ENCODE measurements at regions not wholly inside any gene's neighbourhood (a gene's known extent, or its start where the extent isn't known, plus 50 kb on each side); places are given as distances from the start of the nearest gene placed in this dataset.

- DNase-seq (ENCODE audit: low spot score) = no peak
Observed at GRCh38 chr5:38752012-38752536, 93.7 kb upstream of the OSMR start.

GRCh38 chr5:38752622-38753021 lies 93.2 kb upstream of the OSMR start:
- no peak for DNase-seq (ENCODE audit: low spot score)

- no peak for DNase-seq (ENCODE audit: low spot score)
Observed at GRCh38 chr5:38753141-38753540, 92.7 kb upstream of the OSMR start.

GRCh38 chr5:38753776-38754175 lies 92.0 kb upstream of the OSMR start:
- DNase-seq (ENCODE audit: low spot score) = no peak

- DNase-seq (ENCODE audit: low spot score) = no peak
Observed at GRCh38 chr5:38755181-38755580, 90.6 kb upstream of the OSMR start.

GRCh38 chr5:38756068-38756467 lies 89.7 kb upstream of the OSMR start:
- DNase-seq (ENCODE audit: low spot score) = no peak

GRCh38 chr5:38757451-38758245 lies 88.2 kb upstream of the OSMR start:
- no peak for DNase-seq (ENCODE audit: low spot score)

GRCh38 chr5:38758774-38759600 lies 86.8 kb upstream of the OSMR start:
- no peak for DNase-seq (ENCODE audit: low spot score)

GRCh38 chr5:38764937-38765391 lies 80.8 kb upstream of the OSMR start:
- DNase-seq (ENCODE audit: low spot score) = no peak

- DNase-seq (ENCODE audit: low spot score) = no peak
Observed at GRCh38 chr5:38765399-38765861, 80.4 kb upstream of the OSMR start.

GRCh38 chr5:38766151-38766550 lies 79.7 kb upstream of the OSMR start:
- no peak for DNase-seq (ENCODE audit: low spot score)

GRCh38 chr5:38768412-38769211 lies 77.2 kb upstream of the OSMR start:
- DNase-seq (ENCODE audit: low spot score) = no peak

- no peak for DNase-seq (ENCODE audit: low spot score)
Observed at GRCh38 chr5:38772471-38772870, 73.3 kb upstream of the OSMR start.

- no peak for DNase-seq (ENCODE audit: low spot score)
Observed at GRCh38 chr5:38775218-38775840, 70.5 kb upstream of the OSMR start.

- DNase-seq (ENCODE audit: low spot score) = no peak
Observed at GRCh38 chr5:38776149-38776896, 69.5 kb upstream of the OSMR start.

GRCh38 chr5:38777111-38777510 lies 68.7 kb upstream of the OSMR start:
- no peak for DNase-seq (ENCODE audit: low spot score)

GRCh38 chr5:38780316-38780715 lies 65.5 kb upstream of the OSMR start:
- DNase-seq (ENCODE audit: low spot score) = no peak

GRCh38 chr5:38780945-38781344 lies 64.9 kb upstream of the OSMR start:
- peak; percentile 56 for DNase-seq (ENCODE audit: low spot score)

GRCh38 chr5:38782180-38782835 lies 63.5 kb upstream of the OSMR start:
- peak; percentile 4 for DNase-seq (ENCODE audit: low spot score)

- DNase-seq (ENCODE audit: low spot score) = peak; percentile 97
Observed at GRCh38 chr5:38783011-38783561, 62.7 kb upstream of the OSMR start.
